ENCODE measurements at regions not wholly inside any gene's neighbourhood (a gene's known extent, or its start where the extent isn't known, plus 50 kb on each side); places are given as distances from the start of the nearest gene placed in this dataset.

DNA sequence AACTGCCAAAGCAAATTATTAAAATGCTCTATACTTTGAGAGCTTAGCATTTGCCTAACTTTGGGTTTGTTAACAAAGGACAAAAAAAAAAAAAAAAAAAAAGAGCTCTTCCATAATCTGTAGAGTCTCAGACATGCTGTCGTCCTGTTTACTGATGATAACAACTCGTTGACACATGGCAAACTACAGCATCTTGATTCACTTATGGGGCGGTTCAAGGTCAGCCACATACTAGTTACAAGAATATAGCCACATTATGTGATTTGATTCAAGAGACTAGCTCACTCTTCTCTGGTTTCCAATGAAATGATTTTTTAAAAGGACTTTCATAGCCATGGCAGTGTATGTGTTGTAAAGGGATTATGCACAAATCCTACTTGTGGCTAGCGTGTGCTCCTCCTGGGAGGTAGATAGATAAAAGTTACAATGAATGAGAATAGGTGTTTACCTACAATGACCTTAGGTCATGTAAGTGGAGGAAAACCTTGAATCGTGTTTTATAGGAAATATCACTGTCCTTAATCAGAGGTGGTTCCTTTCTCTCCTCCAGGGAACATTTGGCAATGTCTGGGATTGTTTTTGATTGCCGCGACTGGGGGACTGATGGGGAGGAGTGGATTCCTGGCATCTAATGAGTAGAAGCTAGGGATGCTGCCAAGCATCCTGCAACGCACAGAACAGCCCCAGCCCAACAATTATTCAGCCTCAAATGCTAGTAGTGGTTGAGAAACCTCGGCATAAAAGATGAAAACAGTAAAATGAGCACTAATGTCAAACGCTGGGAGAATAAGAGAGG lies 969.2 kb upstream of the SLC35B3 start:
- H3K9me3 ChIP-seq: no peaks in the 10 kb centered on the region
- intact Hi-C loops (cut with DNase I): no loop called here
- TF ChIP-seq POLR2A (IDR thresholded peaks at IDR 0.05): no peak
- no peak for TF ChIP-seq CTCF (IDR thresholded peaks at IDR 0.05)
- no peaks in the 10 kb centered on the region for H3K27me3 ChIP-seq
- no peak for DNase-seq
- H3K27ac ChIP-seq: no peak overlapping the region
- no peak overlapping the region for H3K4me3 ChIP-seq (replicated peaks in 1 of 3)
- WGBS, 2 donors: 60 to 62% methylated on average over 10 of the region's 10 CpGs
- no peaks in the 10 kb centered on the region for H3K36me3 ChIP-seq
- H3K4me1 ChIP-seq: no peaks in the 10 kb centered on the region

GRCh38 chr6:9403736-9404135 lies 968.4 kb upstream of the SLC35B3 start:
- DNase-seq: no peak
- H3K4me1 ChIP-seq: no peaks in the 10 kb centered on the region
- H3K27ac ChIP-seq: no peak overlapping the region
- WGBS, 2 donors: 60 to 65% methylated on average over 2 of the region's 2 CpGs
- TF ChIP-seq CTCF (IDR thresholded peaks at IDR 0.05) (no peak), POLR2A (IDR thresholded peaks at IDR 0.05) (no peak)
- no peak overlapping the region for H3K4me3 ChIP-seq (replicated peaks in 1 of 3)
- no peaks in the 10 kb centered on the region for H3K9me3 ChIP-seq
- H3K36me3 ChIP-seq: no peaks in the 10 kb centered on the region
- no peaks in the 10 kb centered on the region for H3K27me3 ChIP-seq
- intact Hi-C loops (cut with DNase I): no loop called here

DNA sequence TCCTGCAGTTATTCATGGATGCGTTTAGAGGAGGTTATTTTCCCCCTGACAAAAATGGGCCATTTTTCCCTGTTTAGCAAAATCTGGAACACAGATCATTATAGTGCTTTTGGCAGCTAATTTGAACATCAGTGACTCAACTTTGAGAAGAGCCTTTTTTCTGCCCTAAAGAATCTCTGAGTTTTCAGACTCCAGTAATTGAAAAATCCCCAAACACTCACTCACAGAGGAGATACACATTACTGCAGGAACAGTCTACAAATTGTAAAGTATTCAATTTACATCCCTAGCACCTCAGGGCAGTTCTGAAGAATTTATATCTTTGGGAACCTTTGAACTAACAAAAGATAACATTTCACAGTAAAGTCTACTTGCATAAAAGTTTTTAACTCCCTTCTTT lies 966.6 kb upstream of the SLC35B3 start:
- no peak overlapping the region for H3K27ac ChIP-seq
- H3K4me1 ChIP-seq: no peaks in the 10 kb centered on the region
- H3K4me3 ChIP-seq (replicated peaks in 1 of 3): no peak overlapping the region
- intact Hi-C loops (cut with DNase I): no loop called here
- 88 to 93% methylated on average over 1 of the region's 1 CpG for WGBS, 2 donors
- TF ChIP-seq CTCF (IDR thresholded peaks at IDR 0.05) (no peak), POLR2A (IDR thresholded peaks at IDR 0.05) (no peak)
- no peaks in the 10 kb centered on the region for H3K27me3 ChIP-seq
- no peaks in the 10 kb centered on the region for H3K9me3 ChIP-seq
- no peak for DNase-seq
- H3K36me3 ChIP-seq: no peaks in the 10 kb centered on the region

GRCh38 chr6:9399916-9400315 lies 964.6 kb upstream of the SLC35B3 start:
- 92 to 95% methylated on average over 5 of the region's 5 CpGs for WGBS, 2 donors
- intact Hi-C loops (cut with DNase I): no loop called here
- H3K27ac ChIP-seq: no peak overlapping the region
- DNase-seq: no peak
- no peak for TF ChIP-seq POLR2A (IDR thresholded peaks at IDR 0.05)
- TF ChIP-seq CTCF (IDR thresholded peaks at IDR 0.05): no peak
- no peaks in the 10 kb centered on the region for H3K9me3 ChIP-seq
- H3K27me3 ChIP-seq: no peaks in the 10 kb centered on the region
- no peaks in the 10 kb centered on the region for H3K36me3 ChIP-seq
- no peak overlapping the region for H3K4me3 ChIP-seq (replicated peaks in 1 of 3)
- no peaks in the 10 kb centered on the region for H3K4me1 ChIP-seq

DNA sequence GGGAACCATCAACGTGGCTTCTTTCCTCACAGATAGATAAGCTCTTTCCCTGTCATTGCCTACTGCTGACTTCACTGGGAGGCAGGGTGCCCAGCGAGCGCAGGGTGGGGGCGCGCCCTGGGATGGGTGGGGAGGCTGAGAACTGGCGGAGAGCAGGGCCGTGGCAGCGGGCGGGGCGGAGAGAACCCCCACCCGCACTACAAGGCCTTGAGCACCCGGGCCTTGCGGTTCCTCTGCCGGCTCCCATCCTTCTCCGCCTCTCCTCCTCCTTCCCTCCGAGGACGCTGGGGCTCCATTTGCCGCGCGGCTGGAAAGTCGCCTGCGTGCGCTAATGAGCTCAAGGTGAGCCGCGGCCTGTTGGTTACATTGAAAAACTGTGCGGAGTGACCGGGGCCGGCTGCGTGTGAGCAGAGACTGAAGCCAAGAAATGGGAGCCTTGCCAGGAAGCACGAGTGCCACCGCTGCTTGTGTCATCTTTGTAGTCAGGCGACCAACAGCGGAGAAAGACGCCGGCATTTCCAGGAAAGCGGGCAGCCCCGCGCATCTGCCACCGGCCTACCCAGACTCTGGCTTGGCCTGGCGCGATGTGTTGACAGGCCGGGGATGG lies 963.5 kb upstream of the SLC35B3 start:
- H3K27ac ChIP-seq: no peak overlapping the region
- no peaks in the 10 kb centered on the region for H3K36me3 ChIP-seq
- WGBS, 2 donors: 20 to 26% methylated on average over 23 to 40 of the region's 42 CpGs
- no peaks in the 10 kb centered on the region for H3K27me3 ChIP-seq
- no peaks in the 10 kb centered on the region for H3K4me1 ChIP-seq
- no peak overlapping the region for H3K4me3 ChIP-seq (replicated peaks in 1 of 3)
- H3K9me3 ChIP-seq: no peaks in the 10 kb centered on the region
- intact Hi-C loops (cut with DNase I): no loop called here
- TF ChIP-seq CTCF (IDR thresholded peaks at IDR 0.05) (no peak), POLR2A (IDR thresholded peaks at IDR 0.05) (no peak)
- peak; percentile 25 to 37 for DNase-seq
